Sciatic nerve (tissue), 2 donors: ENCODE measurements at regions not wholly inside any gene's neighbourhood (a gene's known extent, or its start where the extent isn't known, plus 50 kb on each side); places are given as distances from the start of the nearest gene placed in this dataset.
"Not testable (repeated sequence)": the region's sequence is repeated elsewhere in the genome, so short reads cannot be mapped to it uniquely, and the experiment has no call there.

Experiments used
- ATAC-seq: fragments of 200-7000 bp; cut with Tn5 transposase; one replicate; pipeline ENCODE4 v1.9.1; 2020; ENCODE audit warnings: mild to moderate bottlenecking, moderate library complexity
- DNase-seq: peaks from one replicate; pipeline ENCODE4 v3.0.0-alpha.2; 2020; ENCODE audit warnings: low spot score
- intact Hi-C: fragments of 100-400 bp; cut with DNase I; formaldehyde crosslinking; loops from one replicate; pipeline ENCODE4 v1.14.2; 2022
- donor health status: DM: no; HTN: no; CAD: no.
- donor health status: DM: no; HTN: no; CAD: no.

- DNase-seq, intact Hi-C loops: not testable (repeated sequence)
- ATAC-seq, result peak; percentile 7
Measured at GRCh38 chr17:26881195-26881594, 412.7 kb upstream of the WSB1 start.

DNA sequence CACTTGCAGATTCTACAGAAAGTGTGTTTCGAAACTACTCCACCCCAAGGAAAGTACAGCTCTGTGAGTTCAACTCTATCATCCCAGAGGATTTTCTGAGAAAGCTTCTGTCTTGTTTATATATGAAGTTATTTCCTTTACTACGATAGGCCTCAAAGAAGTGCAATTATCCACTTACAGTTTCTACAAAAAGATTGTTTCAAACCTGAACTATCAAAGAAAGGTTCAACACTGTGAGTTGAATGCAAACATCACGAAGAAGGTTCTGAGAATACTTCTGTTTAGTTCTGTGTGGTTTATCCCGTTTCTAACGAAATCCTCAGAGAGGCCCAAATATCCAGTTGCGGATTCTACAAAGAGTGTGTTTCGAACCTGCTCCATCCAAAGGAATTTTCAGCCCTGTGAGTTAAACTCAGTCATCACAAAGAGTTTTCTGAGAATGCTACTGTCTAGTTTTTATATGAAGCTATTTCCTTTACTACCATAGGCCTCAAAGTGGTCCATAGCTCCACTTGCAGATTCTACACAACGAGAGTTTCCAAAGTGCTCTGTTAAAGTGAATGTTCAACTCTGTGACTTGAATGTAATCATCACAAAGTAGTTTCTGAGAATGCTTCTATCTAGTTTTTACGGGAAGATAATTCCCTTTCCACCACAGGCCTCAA, 411.7 kb upstream of the WSB1 start:
- intact Hi-C loops, DNase-seq: not testable (repeated sequence)
- peak; percentile 88 for ATAC-seq

DNA sequence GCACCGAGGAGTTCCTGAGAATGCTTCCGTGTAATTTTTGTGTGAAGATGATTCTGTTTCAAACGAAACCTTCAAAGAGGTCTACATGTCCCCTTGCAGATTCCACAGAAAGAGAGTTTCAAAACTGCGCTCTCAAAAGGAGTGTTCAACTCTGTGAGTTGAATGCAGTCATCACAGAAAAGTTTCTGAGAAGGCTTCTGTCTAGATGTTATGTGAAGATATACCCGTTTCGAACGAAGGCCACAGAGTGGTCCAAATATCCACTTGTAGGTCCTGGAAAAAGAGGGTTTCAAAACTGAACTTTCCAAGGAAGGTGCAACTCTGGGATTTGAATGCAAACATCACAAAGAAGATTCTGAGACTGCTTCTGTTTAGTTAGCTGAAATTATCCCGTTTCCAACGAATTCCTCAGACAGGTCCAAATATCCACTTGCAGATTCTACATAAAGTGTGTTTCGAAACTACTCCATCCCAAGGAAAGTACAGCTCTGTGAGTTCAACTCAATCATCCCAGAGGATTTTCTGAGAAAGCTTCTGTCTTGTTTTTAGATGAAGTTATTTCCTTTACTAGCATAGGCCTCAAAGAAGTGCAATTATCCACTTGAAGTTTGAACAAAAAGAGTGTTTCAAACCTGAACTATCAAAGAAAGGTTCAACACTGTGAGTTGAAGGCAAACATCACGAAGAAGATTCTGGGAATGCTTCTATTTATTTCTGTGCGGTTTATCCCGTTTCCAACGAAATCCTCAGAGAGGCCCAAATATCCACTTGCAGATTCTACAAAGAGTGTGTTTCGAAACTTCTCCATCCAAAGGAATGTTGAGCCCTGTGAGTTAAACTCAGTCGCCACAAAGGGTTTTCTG, 409.8 kb upstream of the WSB1 start:
- intact Hi-C loops, DNase-seq: not testable (repeated sequence)
- peak; percentile 54 for ATAC-seq

- intact Hi-C loops, DNase-seq: not testable (repeated sequence)
- peak; percentile 28 for ATAC-seq
Measured at GRCh38 chr17:26884741-26885059, 409.2 kb upstream of the WSB1 start.

DNA sequence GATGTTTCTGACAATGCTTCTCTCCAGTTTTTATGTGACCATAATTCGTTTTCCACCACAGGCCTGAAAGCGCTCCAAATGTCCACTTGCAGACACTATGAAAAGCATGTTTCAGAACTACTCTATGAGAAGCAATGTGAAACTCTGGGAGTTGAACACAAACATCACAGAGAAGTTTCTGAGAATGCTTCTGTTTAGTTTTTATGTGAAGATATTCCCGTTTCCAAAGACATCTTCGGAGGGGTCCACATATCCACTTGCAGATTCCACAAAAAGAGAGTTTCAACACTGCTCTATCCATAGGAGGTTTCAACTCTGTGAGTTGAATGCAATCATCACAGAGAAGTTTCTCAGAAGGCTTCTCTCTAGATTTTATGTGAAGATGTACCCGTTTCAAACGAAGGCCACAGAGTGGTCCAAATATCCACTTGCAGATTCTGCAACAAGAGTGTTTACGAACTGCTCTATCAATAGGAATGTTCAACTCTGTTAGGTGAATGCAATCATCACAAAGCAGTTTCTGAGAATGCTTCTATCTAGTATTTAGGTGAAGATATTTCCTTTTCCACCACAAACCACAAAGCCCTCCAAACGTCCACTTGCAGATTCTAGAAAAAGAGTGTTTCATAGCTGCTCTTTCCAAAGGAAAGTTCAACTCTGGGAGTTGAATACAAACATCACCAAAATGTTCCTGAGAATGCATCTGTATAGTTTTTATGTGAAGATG, 408.5 kb upstream of the WSB1 start:
- peak; percentile 49 for ATAC-seq
- intact Hi-C loops, DNase-seq: not testable (repeated sequence)
